ENCODE measurements at regions not wholly inside any gene's neighbourhood (a gene's known extent, or its start where the extent isn't known, plus 50 kb on each side); places are given as distances from the start of the nearest gene placed in this dataset.

DNA sequence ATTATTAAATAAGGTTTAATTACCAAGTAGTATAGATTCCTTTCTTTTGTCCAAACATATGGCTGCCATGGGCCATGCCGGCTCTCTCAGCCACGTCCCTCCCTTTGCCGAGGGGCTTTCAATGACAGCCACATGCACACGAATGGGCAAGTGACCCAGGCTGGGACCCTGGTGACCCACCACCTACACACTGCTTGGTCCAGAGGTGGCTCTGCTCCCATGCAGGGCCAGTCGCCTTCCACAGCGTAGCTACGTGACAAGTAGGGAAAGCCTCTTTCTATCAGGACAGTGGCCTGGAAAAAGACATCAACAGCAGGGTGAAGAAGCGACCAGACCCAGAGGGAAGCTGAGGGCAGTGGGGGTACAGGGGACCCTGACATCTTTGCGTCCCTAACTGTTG lies 152.8 kb upstream of the CST7 start:
- no peak for DNase-seq (ENCODE audit: low spot score)

- no peak for DNase-seq (ENCODE audit: low spot score)
Observed at GRCh38 chr20:24797113-24797512, 152.0 kb upstream of the CST7 start.

DNA sequence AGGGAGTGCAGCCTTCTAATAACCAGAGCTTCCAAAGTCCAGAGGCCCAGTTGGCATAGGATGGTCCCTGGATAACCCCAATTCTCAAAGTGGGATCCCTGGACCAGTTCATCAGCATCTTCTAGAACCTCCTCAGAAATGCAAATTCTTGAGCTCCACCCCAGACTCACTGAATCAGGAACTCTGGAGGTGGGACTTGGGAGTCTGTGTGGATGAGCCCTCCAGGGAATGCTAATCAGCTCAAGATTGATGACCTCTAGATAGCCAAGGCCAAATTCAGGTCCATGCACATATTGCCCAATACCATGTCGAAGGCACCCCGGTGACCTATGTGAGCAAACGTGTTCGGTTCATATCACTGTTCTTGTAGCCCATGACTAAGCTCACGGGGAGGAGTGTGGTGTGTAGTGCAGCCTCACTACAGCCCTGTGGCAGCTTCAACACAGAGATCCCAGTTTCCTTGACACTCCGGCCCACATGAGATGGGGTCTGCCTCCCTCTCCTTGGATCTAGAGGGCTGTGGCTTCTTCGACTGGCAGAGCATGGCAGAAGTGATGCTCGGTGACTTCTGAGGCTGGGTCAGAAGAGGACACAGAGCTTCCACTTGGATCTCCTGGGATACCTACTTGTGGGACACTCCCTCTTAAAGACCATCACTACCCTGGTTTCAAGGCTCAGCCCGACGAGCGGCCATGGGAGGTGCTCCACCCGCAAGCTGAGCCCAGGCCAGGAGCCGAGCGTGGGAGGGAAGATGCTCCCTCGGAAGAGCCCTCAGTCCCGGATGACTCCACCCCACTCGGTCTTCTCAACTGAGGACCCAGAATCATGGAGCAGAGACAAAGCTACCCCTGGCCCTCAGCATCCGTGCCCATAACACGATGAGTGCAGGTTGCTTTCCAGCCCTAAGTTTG lies 151.1 kb upstream of the CST7 start:
- DNase-seq (ENCODE audit: low spot score), result no peak

DNA sequence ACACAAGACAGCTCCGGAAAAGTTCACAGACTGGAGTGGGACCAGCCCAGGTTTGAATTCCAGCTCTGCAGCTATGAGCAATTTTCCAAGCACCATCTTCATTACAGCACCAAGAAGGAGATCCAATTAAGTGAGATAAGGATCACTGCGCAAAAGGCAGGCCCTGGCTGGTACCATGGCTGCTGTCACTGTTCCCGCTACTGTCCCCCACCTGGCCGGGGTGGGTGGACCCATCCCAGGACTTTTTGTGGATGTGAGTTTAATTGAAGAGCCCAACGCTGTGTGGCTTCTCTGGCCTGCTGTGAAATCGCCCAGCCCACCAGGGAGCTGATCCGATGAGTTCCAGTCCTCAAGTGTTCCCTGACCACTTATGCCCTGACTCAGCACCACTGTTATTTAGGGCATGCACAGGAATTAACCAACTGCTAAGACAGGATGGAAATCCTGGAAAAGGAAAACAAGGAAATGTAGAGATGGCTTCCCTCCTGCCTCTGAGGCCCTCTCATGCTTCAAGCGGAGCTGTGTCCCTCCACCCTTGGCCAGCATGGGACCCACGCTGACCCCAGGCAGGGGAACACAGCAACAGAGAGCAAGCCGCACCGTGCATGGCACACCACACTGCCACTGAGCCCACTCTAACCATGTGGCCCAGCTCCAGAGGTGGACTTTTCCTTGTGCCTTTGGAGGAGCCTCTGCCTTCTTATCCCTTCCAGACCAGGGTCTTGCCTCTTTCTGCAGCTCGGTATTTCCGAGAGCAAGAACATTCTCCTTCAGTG lies 150.0 kb upstream of the CST7 start:
- DNase-seq (ENCODE audit: low spot score), result peak; percentile 31

DNA sequence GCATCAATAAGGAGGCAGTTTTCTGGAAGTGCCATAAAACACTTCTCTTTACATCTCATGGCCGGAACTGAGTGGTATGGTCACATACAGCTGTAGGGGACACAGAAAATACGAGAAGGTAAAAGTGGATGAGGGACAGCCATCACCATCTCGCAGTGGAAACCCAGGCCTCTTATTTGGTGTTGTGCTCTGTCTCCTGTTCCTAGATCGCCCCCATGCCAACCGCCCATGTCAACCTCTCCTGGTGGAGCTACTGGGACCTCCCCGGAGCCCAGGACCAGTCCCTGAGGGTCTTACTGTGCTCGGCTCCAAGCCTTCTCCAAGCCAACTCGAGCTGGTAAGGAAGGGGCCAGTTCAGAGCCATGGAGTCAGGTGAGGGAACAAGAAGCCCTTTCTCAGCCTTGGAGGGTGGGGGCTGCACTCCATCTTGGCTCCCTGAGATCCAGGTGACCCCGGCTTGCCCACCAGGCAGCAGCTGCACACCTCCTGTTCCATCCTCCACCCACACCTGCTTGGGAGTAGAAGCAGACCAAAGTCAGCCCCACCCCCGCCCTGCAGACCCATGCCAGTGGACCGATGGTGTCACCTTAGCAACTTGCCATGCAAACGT lies 149.0 kb upstream of the CST7 start:
- no peak for DNase-seq (ENCODE audit: low spot score)

- no peak for DNase-seq (ENCODE audit: low spot score)
Observed at GRCh38 chr20:24802286-24802820, 146.7 kb upstream of the CST7 start.

DNA sequence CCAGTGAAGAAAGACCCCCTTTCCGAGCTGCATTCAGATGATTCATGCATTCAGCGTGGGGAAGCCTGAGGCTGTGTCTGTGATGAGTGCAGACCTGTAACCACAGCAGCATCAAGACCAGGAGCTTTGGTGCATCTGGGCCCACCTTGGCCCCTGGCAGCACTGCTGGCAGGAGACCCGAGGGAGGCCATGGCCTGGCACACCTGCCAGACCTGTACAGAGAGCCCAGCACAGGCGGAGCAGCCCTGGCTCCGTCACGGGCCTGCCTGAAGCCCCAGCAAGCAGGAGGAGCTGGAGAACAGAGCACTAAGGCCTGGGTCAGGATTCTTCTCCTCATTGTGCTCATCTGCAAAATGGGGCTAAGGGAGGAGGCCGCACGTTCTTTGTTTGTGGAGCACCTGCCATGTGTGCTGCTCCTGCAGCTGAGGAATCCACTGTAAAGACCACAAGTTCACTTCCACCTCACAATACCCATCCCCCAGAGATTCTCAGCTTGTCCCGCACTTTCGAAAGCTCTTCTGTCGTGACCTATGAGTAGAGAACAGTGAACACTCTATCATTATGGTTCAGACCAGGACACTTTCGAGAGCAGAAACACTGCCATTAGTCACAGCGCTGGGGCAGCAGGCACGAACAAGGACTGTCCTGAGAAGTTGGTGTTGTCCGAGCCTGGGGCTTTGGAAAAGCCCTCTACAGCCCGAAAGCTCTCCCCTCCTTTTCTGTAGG lies 144.4 kb upstream of the CST7 start:
- no peak for DNase-seq (ENCODE audit: low spot score)

DNA sequence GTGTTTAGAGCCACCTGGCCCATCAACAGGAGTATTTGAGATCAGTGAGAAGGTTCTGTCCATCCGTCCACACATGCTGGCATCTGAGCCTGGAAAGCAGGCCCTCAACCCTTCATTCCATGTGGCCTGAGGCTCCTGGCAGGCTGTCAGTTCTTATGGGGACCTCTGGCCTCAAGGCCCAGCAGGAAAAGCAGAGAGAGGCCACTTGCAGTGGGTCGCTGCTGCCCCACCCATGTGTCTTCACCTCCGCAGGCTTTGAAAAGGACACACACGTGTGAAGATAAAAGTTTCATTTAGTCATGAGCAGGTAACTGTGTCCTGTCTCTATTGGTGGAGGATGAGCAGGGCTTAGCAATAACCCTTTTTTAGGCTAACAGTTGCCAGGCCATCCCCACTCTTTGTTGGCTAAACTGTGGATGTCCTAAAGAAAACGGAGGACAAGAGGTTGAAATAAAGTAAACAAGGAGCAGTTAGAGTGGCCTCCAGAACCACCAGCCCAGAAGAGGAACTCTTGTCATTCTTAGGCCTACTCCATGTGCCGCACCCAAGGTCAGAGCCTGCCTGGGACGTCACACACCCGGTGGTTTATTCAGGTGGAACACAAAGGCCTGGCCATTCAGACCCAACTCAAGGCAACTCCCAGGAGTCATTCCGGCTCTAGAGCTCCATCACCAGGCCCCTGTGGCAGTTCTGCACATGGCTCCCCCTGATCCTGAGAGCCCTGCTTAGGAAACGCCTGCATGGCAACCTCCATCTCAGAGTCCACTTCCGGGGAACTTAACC lies 143.4 kb upstream of the CST7 start:
- DNase-seq (ENCODE audit: low spot score), result no peak

DNA sequence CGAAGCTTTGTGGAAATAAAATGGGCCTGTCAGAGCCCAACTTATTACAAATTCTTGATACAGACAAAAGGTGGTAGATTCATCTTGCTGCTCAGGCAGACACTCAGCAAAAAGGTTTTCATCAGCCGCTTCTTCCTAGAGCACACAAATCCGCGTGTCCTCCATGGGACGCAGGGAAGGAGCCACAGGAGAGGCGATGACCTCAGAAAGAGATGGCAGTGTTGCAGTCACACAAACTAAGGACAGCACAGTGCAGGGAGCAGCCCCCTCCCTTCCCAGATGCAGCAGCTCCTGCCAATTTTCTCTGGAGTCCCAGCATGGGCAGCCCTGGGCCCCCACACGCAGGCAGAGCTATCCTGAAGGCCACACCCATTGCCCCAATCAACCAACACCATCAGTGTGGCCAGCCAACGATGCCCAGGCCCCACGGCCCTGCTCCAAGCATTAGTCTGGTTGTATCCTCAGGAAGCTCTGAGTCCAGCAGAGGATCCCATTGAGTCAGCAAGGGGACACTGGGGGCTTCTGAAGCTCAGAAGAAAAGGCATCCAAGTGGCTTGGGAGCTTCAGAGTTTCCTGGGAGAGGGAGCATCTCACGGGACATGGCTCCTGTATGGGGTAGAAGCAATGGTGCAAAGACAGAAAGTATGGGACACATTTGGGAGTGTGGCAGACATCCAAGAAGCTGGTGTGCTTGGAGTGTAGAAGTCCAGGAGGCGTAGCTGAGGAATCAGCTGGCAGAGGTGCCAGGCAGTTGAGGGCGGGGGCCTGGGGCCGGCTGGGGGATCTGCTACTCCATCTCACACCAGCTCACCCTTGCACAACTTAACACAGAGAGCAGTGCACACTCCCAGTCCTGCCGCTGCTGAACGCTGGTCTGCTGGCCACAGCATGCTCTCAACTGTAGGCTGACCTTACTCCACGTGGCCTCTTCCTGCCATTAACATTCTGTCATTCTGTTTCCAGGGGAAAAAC lies 142.1 kb upstream of the CST7 start:
- no peak for DNase-seq (ENCODE audit: low spot score)

- DNase-seq (ENCODE audit: low spot score), result no peak
Observed at GRCh38 chr20:24808616-24809015, 140.5 kb upstream of the CST7 start.

DNA sequence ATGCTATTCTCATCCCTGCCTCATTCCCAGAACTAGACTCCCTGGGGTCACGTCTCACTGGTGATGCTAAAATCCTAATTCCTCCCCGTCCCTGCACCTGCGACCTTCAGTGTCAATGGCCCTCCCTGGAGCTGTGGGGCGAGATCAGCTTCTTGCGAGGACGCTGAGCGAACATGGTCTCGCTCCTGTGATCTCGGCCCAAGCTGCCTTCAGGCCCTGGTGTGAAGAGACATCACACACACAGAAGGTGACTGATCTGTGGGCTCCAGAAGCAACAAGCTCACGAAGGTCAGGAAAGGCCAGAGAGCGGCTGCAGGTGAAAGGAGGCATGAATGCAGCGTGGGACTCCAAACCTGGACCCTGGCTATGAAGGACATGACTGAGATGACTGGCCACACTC lies 139.5 kb upstream of the CST7 start:
- no peak for DNase-seq (ENCODE audit: low spot score)

DNA sequence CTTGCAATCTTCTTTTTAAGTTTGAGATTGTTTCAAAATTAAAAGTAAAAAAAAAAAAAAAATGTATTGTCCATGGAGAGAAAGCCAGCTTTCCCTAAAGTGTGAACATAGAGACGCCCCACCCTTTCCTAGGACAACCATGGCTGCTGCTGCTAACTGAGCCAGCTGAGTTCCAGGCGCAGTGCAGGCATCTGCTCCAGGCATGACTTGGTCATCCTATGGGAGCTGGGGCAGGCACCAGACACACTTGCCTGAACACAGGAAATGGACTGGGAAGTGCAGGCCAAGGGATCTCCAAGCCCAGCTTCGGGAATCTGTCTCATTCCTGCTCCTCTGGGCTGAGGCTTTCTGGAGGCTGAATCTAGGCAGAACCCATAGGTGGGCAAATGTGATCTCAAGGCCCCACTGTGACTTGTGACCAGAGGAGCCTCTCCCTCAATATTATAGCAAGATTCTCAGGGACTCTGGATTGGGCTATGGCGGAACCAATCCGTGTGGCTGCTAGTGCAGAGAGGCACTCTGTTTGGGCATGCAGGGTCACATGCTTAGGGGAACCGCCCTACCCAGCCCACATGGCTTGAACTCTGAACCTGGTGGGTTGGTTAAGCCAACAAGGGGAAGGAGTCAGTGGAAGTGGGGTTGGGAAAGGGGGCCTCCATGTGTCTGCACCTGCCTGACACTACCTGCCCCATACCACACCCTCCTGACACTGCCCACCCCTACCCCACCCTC lies 138.2 kb upstream of the CST7 start:
- DNase-seq (ENCODE audit: low spot score), result no peak

- DNase-seq (ENCODE audit: low spot score), result no peak
Observed at GRCh38 chr20:24812373-24812772, 136.7 kb upstream of the CST7 start.

- no peak for DNase-seq (ENCODE audit: low spot score)
Observed at GRCh38 chr20:24813080-24813479, 136.0 kb upstream of the CST7 start.

- DNase-seq (ENCODE audit: low spot score), result no peak
Observed at GRCh38 chr20:24813496-24813895, 135.6 kb upstream of the CST7 start.

DNA sequence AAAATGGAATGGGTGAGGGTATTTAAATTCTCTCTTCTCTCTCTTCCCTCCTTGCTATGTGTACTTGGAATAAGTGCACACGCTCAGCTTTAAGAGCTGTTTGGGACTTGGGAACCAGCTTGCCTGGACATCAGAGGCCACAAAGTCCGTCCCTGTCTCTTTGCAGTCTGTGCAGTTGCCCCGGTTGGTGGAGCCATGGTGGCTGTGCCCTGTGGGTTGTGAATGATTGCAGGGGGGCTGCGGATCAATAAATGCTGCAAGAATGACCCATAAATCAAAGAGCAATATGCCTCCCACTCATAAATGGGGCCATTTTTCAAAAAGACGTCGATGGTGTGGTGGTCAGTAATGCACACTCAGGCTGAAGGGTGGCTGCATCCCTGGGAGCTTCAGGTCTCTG lies 135.1 kb upstream of the CST7 start:
- DNase-seq (ENCODE audit: low spot score), result no peak

- DNase-seq (ENCODE audit: low spot score), result no peak
Observed at GRCh38 chr20:24814556-24815195, 134.4 kb upstream of the CST7 start.

GRCh38 chr20:24815196-24815815 lies 133.8 kb upstream of the CST7 start:
- DNase-seq (ENCODE audit: low spot score), result no peak
